Astrocyte (in vitro differentiated cells and primary cell): ENCODE measurements at regions not wholly inside any gene's neighbourhood (a gene's known extent, or its start where the extent isn't known, plus 50 kb on each side); places are given as distances from the start of the nearest gene placed in this dataset.
A peak's percentile ranks its signal among the peaks of the same experiment; 100 is the strongest.

Source experiments
- DNase-seq: peaks from one replicate; pipeline ENCODE4 v3.0.0-alpha.2; 2010; ENCODE audit warnings: low read depth
- FAIRE-seq: peaks from 2 replicates; lab custom pipeline; 2011; peaks lifted over from hg19 to GRCh38; lab: Jason Lieb, UNC
- H2AFZ ChIP-seq: 2 replicates; pipeline ENCODE4 v1.6.0; 2012; ENCODE audit warnings: low read depth, low read length, inconsistent platforms
- H3K27ac ChIP-seq: 2 replicates; pipeline ENCODE4 v1.5.1; 2011; ENCODE audit warnings: low read depth, low read length, inconsistent platforms
- H3K27me3 ChIP-seq: 2 replicates; pipeline ENCODE4 v1.6.0; 2011; ENCODE audit warnings: low read length, inconsistent platforms; ENCODE audit not compliant: insufficient read depth
- H3K36me3 ChIP-seq: 2 replicates; pipeline ENCODE4 v1.5.1; 2011; ENCODE audit warnings: low read length, inconsistent platforms; ENCODE audit not compliant: insufficient read depth
- H3K4me1 ChIP-seq: 2 replicates; pipeline ENCODE4 v1.5.1; 2011; ENCODE audit warnings: low read length, inconsistent platforms; ENCODE audit not compliant: insufficient read depth
- H3K4me2 ChIP-seq: 2 replicates; pipeline ENCODE4 v1.6.0; 2012; ENCODE audit warnings: low read length, inconsistent platforms
- H3K4me3 ChIP-seq: 2 replicates; pipeline ENCODE4 v1.5.1; 2011; ENCODE audit warnings: low read depth, mild to moderate bottlenecking, low read length, inconsistent platforms; ENCODE audit not compliant: insufficient read depth
- H3K79me2 ChIP-seq: 2 replicates; pipeline ENCODE4 v1.6.0; 2012; ENCODE audit warnings: mild to moderate bottlenecking, low read length, inconsistent platforms; ENCODE audit not compliant: insufficient read depth
- H3K9ac ChIP-seq: 2 replicates; pipeline ENCODE4 v1.6.0; 2012; ENCODE audit warnings: mild to moderate bottlenecking, low read length, inconsistent platforms
- H3K9me3 ChIP-seq: 2 replicates; pipeline ENCODE4 v1.5.1; 2012; ENCODE audit warnings: low read depth, mild to moderate bottlenecking, low read length, inconsistent platforms; ENCODE audit not compliant: insufficient read depth
- H4K20me1 ChIP-seq: 2 replicates; pipeline ENCODE4 v1.6.0; 2012; ENCODE audit warnings: low read length, inconsistent platforms; ENCODE audit not compliant: insufficient read depth
- H3K27ac Mint-ChIP-seq: one replicate; pipeline ENCODE4 v1.8.0; 2021; ENCODE audit warnings: mild to moderate bottlenecking, mixed read lengths; ENCODE audit not compliant: unreplicated experiment
- H3K27me3 Mint-ChIP-seq: one replicate; pipeline ENCODE4 v1.8.0; 2021; ENCODE audit warnings: low read depth, mixed read lengths; ENCODE audit not compliant: unreplicated experiment
- H3K36me3 Mint-ChIP-seq: one replicate; pipeline ENCODE4 v1.8.0; 2021; ENCODE audit warnings: low read depth, mixed read lengths; ENCODE audit not compliant: unreplicated experiment
- H3K4me1 Mint-ChIP-seq: one replicate; pipeline ENCODE4 v1.8.0; 2021; ENCODE audit warnings: low read depth, mixed read lengths; ENCODE audit not compliant: unreplicated experiment
- H3K4me3 Mint-ChIP-seq: one replicate; pipeline ENCODE4 v1.8.0; 2021; ENCODE audit warnings: mild to moderate bottlenecking, moderate library complexity, mixed read lengths; ENCODE audit not compliant: unreplicated experiment
- H3K9me3 Mint-ChIP-seq: one replicate; pipeline ENCODE4 v1.8.0; 2021; ENCODE audit warnings: mild to moderate bottlenecking, mixed read lengths; ENCODE audit not compliant: unreplicated experiment
- CTCF ChIP-seq: IDR thresholded peaks from 2 replicates; pipeline ENCODE4 v1.5.1; 2011; ENCODE audit warnings: low read depth, mild to moderate bottlenecking, inconsistent platforms, low read length, moderate library complexity; ENCODE audit not compliant: insufficient read depth
- EZH2 ChIP-seq: IDR thresholded peaks from 2 replicates; pipeline ENCODE4 v1.6.1; 2012; ENCODE audit warnings: mild to moderate bottlenecking, low read length, inconsistent platforms; ENCODE audit not compliant: insufficient read depth

DNA sequence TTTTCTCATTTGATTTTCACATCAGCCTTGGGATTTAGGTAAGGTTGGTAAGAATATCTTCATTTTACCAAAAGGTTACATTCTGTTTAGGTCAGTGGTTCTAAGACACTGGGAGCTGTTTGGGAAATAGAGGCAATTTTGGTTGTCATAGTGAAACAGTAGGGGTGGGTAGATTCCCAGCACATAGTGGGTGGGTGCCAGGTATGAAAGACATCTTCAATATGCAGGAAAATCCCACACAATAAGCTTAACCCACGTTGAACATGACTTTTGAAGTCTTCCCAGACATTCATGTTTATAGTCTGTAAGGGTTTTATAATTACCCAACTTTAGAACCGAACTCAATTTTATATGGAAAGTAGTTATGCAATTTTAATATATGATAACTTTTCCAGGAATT, 249.6 kb downstream of the SNCA start:
- Histone ChIP-seq H3K9ac (no peak overlapping the region), H4K20me1 (no peaks in the 10 kb centered on the region), H3K27me3 (no peaks in the 10 kb centered on the region), H3K79me2 (no peaks in the 10 kb centered on the region), H3K4me3 (no peak overlapping the region), H3K9me3 (no peaks in the 10 kb centered on the region), H3K4me1 (no peaks in the 10 kb centered on the region), H3K4me2 (no peak overlapping the region), H3K36me3 (no peaks in the 10 kb centered on the region), H2AFZ (no peak overlapping the region), H3K27ac (no peak overlapping the region)
- H3K4me1 Mint-ChIP-seq = no peaks in the 10 kb centered on the region
- H3K4me3 Mint-ChIP-seq = no peak overlapping the region
- DNase-seq (no peak), FAIRE-seq (no peak)
- H3K36me3 Mint-ChIP-seq = no peaks in the 10 kb centered on the region
- TF ChIP-seq CTCF = no peak
- H3K27me3 Mint-ChIP-seq = no peaks in the 10 kb centered on the region
- H3K9me3 Mint-ChIP-seq = no peaks in the 10 kb centered on the region
- H3K27ac Mint-ChIP-seq = no peak overlapping the region

- H3K4me1 ChIP-seq = no peaks in the 10 kb centered on the region
- H3K4me3 Mint-ChIP-seq = no peak overlapping the region
- no peaks in the 10 kb centered on the region for H3K9me3 ChIP-seq
- FAIRE-seq (no peak), DNase-seq (no peak)
- no peak overlapping the region for H3K27ac ChIP-seq
- H3K4me2 ChIP-seq = no peak overlapping the region
- H3K27me3 ChIP-seq = no peaks in the 10 kb centered on the region
- H3K27ac Mint-ChIP-seq = no peak overlapping the region
- no peaks in the 10 kb centered on the region for H3K36me3 ChIP-seq
- no peaks in the 10 kb centered on the region for H3K4me1 Mint-ChIP-seq
- no peaks in the 10 kb centered on the region for H3K9me3 Mint-ChIP-seq
- H3K27me3 Mint-ChIP-seq = no peaks in the 10 kb centered on the region
- H3K9ac ChIP-seq = no peak overlapping the region
- no peak overlapping the region for H3K4me3 ChIP-seq
- no peaks in the 10 kb centered on the region for H4K20me1 ChIP-seq
- H3K36me3 Mint-ChIP-seq = no peaks in the 10 kb centered on the region
- TF ChIP-seq CTCF (peak; percentile 35), EZH2 (no peak)
- H3K79me2 ChIP-seq = no peaks in the 10 kb centered on the region
- H2AFZ ChIP-seq = no peak overlapping the region
Measured at GRCh38 chr4:89586864-89587263, 250.1 kb downstream of the SNCA start.

DNA sequence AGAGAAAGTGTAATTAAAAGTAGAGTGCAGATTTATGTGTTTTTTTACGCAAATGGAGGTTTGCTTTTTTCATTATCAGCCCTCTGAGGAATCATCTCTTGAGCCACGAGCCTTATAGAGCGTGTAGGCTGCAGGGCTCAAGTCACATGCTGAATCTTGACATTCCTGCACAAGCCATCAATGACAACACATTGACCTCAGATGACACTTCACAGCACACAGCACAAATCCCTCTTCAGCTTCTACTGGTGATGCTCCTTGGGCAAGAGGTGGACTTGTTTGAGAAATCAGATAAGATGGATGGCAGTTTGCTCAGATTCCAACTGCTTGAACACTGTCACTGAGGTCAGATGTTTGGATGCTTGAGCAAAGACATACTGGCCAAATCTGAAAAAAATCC, 250.6 kb downstream of the SNCA start:
- no peaks in the 10 kb centered on the region for H4K20me1 ChIP-seq
- TF ChIP-seq CTCF (no peak), EZH2 (no peak)
- no peak overlapping the region for H3K4me3 ChIP-seq
- FAIRE-seq (no peak), DNase-seq (no peak)
- Mint-ChIP-seq H3K36me3 (no peaks in the 10 kb centered on the region), H3K27me3 (no peaks in the 10 kb centered on the region), H3K4me1 (no peaks in the 10 kb centered on the region), H3K9me3 (no peaks in the 10 kb centered on the region), H3K27ac (no peak overlapping the region), H3K4me3 (no peak overlapping the region)
- H3K9ac ChIP-seq = no peak overlapping the region
- no peaks in the 10 kb centered on the region for H3K36me3 ChIP-seq
- H3K4me2 ChIP-seq = no peak overlapping the region
- no peaks in the 10 kb centered on the region for H3K9me3 ChIP-seq
- H3K4me1 ChIP-seq = no peaks in the 10 kb centered on the region
- H3K79me2 ChIP-seq = no peaks in the 10 kb centered on the region
- H2AFZ ChIP-seq = no peak overlapping the region
- H3K27ac ChIP-seq = no peak overlapping the region
- no peaks in the 10 kb centered on the region for H3K27me3 ChIP-seq
